Gastrocnemius medialis (tissue), 4 donors: ENCODE measurements at regions not wholly inside any gene's neighbourhood (a gene's known extent, or its start where the extent isn't known, plus 50 kb on each side); places are given as distances from the start of the nearest gene placed in this dataset.
"Not testable (repeated sequence)": the region's sequence is repeated elsewhere in the genome, so short reads cannot be mapped to it uniquely, and the experiment has no call there.

ENCODE experiments used
- ATAC-seq, 2 donors: fragments of 150-250 bp; one replicate each; pipeline ENCODE4 v1.9.1; 2016
- DNase-seq, 2 donors: peaks; one replicate each; pipeline ENCODE4 v3.0.0-alpha.2; 2019
- H3K27ac ChIP-seq, 4 donors: fragments of 200-600 bp; sonication (generic); 1 replicate in 1 of 4; 2 replicates in 3 of 4; pipeline ENCODE4 v1.5.1; 2016 to 2018; ENCODE audit warnings: mild to moderate bottlenecking in 2 of 4, moderate library complexity in 1 of 4
- H3K27me3 ChIP-seq, 3 donors: fragments of 200-600 bp; sonication (generic) in 2 of 3; 1 replicate in 1 of 3; 2 replicates in 2 of 3; pipeline versions ENCODE4 v1.5.1 to v1.6.0; 2016 to 2019; ENCODE audit warnings: mild to moderate bottlenecking in 1 of 3, moderate library complexity in 1 of 3
- H3K36me3 ChIP-seq, 2 donors: fragments of 200-600 bp; sonication (generic) in 1 of 2; one replicate each; pipeline ENCODE4 v1.5.1; 2017 to 2018
- H3K4me1 ChIP-seq, 2 donors: fragments of 200-600 bp; sonication (generic) in 1 of 2; one replicate each; pipeline ENCODE4 v1.5.1; 2016 to 2017; ENCODE audit warnings: mild to moderate bottlenecking in 2 of 2
- H3K4me3 ChIP-seq, 4 donors: fragments of 200-600 bp; sonication (generic) in 3 of 4; 1 replicate in 1 of 4; 2 replicates in 3 of 4; pipeline ENCODE4 v1.5.1; 2016 to 2019; ENCODE audit warnings: mild to moderate bottlenecking in 2 of 4
- H3K9me3 ChIP-seq, 3 donors: fragments of 200-600 bp; sonication (generic) in 2 of 3; 1 replicate in 1 of 3; 2 replicates in 2 of 3; pipeline ENCODE4 v1.5.1; 2016 to 2019
- POLR2A ChIP-seq, 2 donors: fragments of 450-650 bp; IDR thresholded peaks; one replicate each; pipeline ENCODE4 v1.6.1; 2017; ENCODE audit warnings: antibody characterized with exemption in 2 of 2, mild to moderate bottlenecking in 2 of 2, moderate library complexity in 2 of 2
- in situ Hi-C, 4 donors: fragments of 200-750 bp; cut with MboI; loops; one replicate each; pipeline versions ENCODE4 v1.15.0 to v1.8.0; 2017; ENCODE audit warnings: low sequenced_read_pairs in 4 of 4
- intact Hi-C: fragments of 100-400 bp; cut with DNase I; formaldehyde crosslinking; loops from one replicate; pipeline ENCODE4 v1.15.1; 2023; ENCODE audit warnings: low total_unique reads
- TF ChIP-seq, protein P1 (sequence below), 5 experiments: fragments of 450-650 bp in 3 of 5; fragments of 200-600 bp in 2 of 5; sonication (generic) in 2 of 5; IDR thresholded peaks in 4 of 5; conservative IDR thresholded peaks in 1 of 5; 1 replicate in 4 of 5; 2 replicates in 1 of 5; pipeline ENCODE4 v1.5.1; 2016 to 2019; ENCODE audit warnings: antibody characterized with exemption in 5 of 5, mild to moderate bottlenecking in 3 of 5, moderate library complexity in 3 of 5

- intact Hi-C loops (no loop called here), in situ Hi-C loops (no loop called here)
- H3K4me3 ChIP-seq, result no peak overlapping the region
- TF ChIP-seq, protein P1, sequence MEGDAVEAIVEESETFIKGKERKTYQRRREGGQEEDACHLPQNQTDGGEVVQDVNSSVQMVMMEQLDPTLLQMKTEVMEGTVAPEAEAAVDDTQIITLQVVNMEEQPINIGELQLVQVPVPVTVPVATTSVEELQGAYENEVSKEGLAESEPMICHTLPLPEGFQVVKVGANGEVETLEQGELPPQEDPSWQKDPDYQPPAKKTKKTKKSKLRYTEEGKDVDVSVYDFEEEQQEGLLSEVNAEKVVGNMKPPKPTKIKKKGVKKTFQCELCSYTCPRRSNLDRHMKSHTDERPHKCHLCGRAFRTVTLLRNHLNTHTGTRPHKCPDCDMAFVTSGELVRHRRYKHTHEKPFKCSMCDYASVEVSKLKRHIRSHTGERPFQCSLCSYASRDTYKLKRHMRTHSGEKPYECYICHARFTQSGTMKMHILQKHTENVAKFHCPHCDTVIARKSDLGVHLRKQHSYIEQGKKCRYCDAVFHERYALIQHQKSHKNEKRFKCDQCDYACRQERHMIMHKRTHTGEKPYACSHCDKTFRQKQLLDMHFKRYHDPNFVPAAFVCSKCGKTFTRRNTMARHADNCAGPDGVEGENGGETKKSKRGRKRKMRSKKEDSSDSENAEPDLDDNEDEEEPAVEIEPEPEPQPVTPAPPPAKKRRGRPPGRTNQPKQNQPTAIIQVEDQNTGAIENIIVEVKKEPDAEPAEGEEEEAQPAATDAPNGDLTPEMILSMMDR (IDR thresholded peaks at IDR 0.05 in 4 of 5, conservative IDR thresholded peaks at IDR 0.05 in 1 of 5), result no peak
- TF ChIP-seq POLR2A (IDR thresholded peaks at IDR 0.05), result no peak
- H3K36me3 ChIP-seq, result no peaks in the 10 kb centered on the region
- no peaks in the 10 kb centered on the region for H3K4me1 ChIP-seq
- DNase-seq (no peak), ATAC-seq (no peak)
- no peaks in the 10 kb centered on the region for H3K27me3 ChIP-seq
- no peak overlapping the region for H3K27ac ChIP-seq
- no peaks in the 10 kb centered on the region for H3K9me3 ChIP-seq
Observed at GRCh38 chr18:39230086-39230803, 1664.6 kb upstream of the CELF4 start.

DNA sequence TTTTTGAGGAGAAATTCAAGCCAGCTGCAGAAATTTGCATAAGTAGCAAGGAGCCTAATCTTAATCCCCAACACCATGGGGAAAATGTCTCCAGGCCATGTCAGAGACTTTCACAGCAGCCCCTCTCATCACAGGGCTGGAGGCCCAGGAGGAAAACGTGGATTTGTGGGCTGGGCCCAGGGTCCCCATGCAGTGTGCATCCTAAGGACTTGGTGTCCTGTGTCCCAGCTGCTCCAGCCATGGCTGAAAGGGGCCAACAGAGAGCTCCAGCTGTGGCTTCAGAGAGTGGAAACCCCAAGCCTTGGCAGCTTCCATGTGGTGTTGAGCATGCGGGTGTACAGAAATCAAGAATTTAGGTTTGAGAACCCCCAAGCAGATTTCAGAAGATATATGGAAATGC is 1662.2 kb upstream of the CELF4 start:
- H3K4me3 ChIP-seq, in situ Hi-C loops, DNase-seq, H3K27ac ChIP-seq, ATAC-seq, H3K9me3 ChIP-seq, H3K4me1 ChIP-seq, intact Hi-C loops, H3K36me3 ChIP-seq, H3K27me3 ChIP-seq: not testable (repeated sequence)

GRCh38 chr18:39225373-39225772 is 1659.8 kb upstream of the CELF4 start:
- Histone ChIP-seq H3K27ac (no peak overlapping the region), H3K4me1 (no peaks in the 10 kb centered on the region), H3K4me3 (no peak overlapping the region), H3K36me3 (no peaks in the 10 kb centered on the region), H3K27me3 (no peaks in the 10 kb centered on the region), H3K9me3 (no peaks in the 10 kb centered on the region)
- ATAC-seq (no peak), DNase-seq (no peak)
- TF ChIP-seq, protein P1 (IDR thresholded peaks at IDR 0.05 in 4 of 5, conservative IDR thresholded peaks at IDR 0.05 in 1 of 5), result no peak
- TF ChIP-seq POLR2A (IDR thresholded peaks at IDR 0.05), result no peak
- in situ Hi-C loops, result no loop called here
- intact Hi-C loops, result no loop called here

DNA sequence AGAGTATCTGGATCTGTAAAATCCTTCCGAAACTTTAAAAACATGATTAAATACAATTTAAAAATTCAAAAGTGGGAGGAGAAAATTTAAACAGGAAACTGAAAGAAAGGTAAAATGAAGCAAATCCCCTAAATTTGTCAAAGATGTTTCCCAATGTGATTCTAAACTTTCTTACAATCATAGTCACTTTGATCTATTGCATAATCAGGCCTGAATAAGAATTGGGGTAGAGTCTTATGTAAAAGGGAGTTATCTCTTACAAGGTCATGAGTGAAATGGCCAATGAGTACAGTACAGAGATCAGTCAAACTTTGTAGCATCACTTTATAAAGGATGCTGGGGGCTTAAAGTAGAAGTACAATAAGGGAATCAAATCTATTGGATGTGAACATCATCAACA is 1657.7 kb upstream of the CELF4 start:
- intact Hi-C loops (no loop called here), in situ Hi-C loops (no loop called here)
- no peaks in the 10 kb centered on the region for H3K27me3 ChIP-seq
- DNase-seq (no peak), ATAC-seq (no peak)
- H3K27ac ChIP-seq, result no peak overlapping the region
- H3K9me3 ChIP-seq, result no peaks in the 10 kb centered on the region
- H3K4me3 ChIP-seq, result no peak overlapping the region
- H3K36me3 ChIP-seq, result no peaks in the 10 kb centered on the region
- no peak for TF ChIP-seq POLR2A (IDR thresholded peaks at IDR 0.05)
- TF ChIP-seq, protein P1 (IDR thresholded peaks at IDR 0.05 in 4 of 5, conservative IDR thresholded peaks at IDR 0.05 in 1 of 5), result no peak
- H3K4me1 ChIP-seq, result no peaks in the 10 kb centered on the region

DNA sequence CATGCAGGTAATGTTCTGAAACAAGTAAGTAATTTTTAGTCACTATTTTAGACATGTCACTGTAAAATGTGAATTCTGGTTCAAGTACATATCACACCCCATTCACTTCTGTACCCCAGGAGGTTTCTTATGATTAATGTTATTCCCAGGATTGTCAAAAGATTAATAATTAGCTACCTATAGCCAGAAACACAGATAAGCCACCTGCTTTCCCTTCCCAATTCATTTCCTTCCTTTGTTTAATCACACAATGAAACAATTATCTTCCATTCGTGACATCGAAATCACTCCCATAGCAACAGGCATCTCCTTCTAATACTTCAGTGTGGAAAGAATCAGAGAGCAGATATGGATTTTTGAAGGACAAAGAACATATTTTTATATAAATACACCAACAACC is 1650.3 kb upstream of the CELF4 start:
- TF ChIP-seq, protein P1 (IDR thresholded peaks at IDR 0.05 in 4 of 5, conservative IDR thresholded peaks at IDR 0.05 in 1 of 5), result no peak
- TF ChIP-seq POLR2A (IDR thresholded peaks at IDR 0.05), result no peak
- DNase-seq, result no peak
- Histone ChIP-seq H3K4me1 (no peaks in the 10 kb centered on the region), H3K9me3 (no peaks in the 10 kb centered on the region), H3K4me3 (no peak overlapping the region), H3K27ac (no peak overlapping the region), H3K27me3 (no peaks in the 10 kb centered on the region), H3K36me3 (no peaks in the 10 kb centered on the region)
- intact Hi-C loops, result no loop called here
- in situ Hi-C loops, result no loop called here
- no peak for ATAC-seq
